ENCODE measurements at regions not wholly inside any gene's neighbourhood (a gene's known extent, or its start where the extent isn't known, plus 50 kb on each side); places are given as distances from the start of the nearest gene placed in this dataset.

DNA sequence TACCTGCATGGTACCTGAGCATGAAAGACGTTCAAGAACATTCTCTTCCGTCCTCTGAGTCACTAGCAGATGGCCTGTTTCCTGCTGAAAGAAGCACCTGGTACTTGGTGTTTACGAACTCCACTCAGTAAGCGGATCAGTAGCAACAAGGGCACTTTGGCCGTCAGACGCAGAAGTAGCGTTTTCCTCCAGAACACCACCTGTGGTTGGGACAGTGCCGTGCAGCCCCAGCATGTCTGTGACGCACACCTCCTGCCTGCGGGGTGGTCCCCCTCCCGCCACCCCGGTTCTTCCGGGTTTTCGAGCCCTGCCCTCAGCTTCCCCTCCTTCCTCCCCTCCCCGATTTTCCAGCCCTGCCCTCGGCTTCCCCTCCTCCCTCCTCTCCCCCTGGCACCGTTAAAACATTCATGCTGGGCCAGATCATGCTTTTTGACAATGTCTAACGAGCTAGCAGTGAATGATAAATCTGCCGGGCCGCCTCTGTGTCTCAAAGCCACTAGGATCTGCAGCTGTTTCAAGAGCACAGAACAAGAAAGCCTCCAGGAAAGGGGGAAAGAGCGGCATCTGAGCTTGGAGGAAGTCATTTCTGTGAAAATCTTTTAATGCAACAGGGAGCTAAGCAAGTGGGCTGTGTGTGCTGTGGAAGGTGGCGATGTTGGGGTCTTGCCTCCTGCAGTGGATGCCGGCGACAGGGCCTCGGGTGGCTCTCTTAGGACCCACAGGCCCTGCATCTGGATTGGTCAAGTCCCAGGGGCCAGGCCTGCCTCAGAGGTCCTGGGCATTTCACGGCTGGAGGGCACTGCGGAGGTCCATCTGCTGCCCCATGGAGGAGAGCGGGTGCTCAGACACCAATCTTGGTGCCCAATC is 207.9 kb downstream of the ERMARD start:
- DNase-seq = no peak

- no peak for DNase-seq
Observed at GRCh38 chr6:169958510-169958909, 207.1 kb downstream of the ERMARD start.

DNA sequence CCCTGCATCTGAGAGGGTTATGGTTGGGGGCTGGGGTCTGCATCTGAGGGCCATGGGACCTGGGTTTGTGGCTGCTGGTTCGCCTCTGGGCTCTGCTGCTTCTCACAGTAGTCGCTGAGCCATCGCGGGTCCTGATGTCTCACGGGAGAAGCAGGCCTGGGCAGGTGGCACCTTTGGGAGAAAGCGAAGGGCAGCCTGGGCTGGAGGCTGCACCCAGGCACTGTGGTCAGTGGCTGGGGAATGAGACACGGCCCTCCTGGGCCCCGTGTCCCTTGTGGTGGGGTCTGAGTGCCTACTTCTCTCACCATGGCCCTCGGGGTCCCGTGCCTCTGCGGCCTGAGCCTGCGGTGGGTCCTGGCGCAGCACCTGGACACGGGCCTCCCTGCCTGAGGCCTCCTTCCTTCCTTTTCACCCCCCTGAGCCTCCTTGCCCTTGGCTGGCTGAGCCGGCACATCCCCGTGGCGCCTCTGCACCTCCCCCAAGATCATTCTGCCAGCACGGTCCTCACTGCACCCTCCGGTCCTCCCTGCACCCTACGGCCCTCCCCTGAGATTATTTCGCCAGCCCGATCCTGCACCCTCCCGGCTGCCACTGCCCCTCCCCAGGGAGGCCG is 206.0 kb downstream of the ERMARD start:
- no peak for DNase-seq

DNA sequence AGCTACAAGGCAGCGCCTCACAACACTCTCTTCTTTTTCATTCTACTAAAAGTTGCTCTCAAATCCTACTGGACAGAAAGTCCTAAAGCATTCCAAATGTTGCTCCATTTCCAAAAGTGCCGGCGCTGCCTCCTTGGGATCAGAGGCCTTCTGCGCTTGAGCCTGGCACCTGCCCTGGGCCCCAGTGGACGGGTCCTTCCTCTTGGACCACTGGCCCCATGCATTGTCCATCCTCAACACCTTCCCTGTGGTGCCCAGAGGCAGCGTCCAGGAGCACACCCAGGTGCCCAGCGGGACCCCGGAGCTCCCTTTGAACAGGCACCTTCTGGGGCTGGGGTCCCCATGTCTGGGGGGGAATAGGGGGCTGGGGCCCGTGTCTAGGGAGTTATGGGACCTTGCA is 205.2 kb downstream of the ERMARD start:
- DNase-seq = no peak

DNA sequence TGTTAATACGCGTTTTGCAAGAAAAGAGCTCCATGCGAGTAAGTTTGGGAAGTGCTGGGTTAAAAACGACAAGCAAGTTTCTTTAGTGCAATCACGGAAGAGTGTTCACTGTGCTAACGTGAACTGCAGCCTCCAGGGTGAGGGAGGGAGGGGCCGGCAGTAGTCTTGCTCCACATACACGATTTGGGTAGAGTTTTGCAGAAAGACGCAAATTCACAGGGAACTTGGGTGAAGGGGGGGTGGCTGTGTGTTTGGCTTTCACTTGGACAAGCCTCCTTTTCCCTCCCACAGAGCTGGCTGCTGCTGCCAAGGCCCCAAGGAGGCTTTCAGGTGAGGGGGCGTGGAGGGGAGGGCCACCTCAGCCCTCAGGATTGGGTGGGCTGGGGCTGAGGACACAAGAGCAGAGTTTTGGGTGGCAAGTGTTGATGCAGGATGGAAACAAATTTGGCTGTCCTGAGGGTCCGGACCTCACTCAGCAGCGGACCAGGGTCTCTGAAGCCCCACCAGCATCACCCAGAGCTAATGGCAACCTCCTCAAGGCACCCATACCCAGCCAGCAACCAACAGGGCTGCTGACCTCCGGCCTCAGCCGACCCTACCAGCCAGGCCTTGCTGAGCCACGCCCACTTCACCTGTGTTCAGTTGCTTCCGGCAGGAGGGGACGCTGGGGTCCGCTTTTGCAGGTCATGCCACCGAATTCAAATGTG is 204.5 kb downstream of the ERMARD start:
- no peak for DNase-seq

DNA sequence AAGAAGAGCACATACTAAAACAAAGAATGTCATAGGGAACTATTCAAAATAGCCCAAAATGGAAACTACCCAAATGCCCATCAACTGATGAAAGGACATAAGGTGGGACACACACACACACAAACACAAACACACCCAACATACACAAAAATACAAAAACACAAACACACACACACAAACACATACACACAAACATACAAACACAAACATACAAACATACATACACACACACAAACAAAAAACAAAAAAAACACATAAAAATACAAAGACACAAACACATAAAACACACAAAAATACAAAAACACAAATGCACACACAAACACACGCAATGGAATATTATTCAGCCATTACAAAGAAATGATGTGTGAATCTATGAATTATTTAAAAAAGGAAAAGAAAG is 203.6 kb downstream of the ERMARD start:
- no peak for DNase-seq

DNA sequence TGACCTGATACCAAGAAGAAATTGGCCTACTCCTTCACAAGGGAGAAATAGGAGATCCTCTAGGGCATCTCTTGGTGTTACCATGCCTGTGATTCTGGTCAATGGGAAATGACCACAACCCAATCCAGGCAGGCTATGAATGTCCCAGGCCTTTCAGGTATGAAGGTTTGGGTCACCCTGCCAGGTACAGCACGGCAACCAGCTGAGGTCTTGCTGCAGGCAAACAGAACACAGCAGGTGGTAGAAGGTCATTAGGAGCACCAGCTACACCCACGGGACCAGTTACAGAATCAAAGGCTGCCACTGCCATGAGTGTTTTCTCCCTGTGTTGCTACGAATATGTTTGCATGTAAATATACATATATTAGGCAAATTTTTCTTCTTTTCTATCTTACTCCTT is 202.3 kb downstream of the ERMARD start:
- no peak for DNase-seq

GRCh38 chr6:169950558-169950957 is 199.1 kb downstream of the ERMARD start:
- DNase-seq = no peak

DNA sequence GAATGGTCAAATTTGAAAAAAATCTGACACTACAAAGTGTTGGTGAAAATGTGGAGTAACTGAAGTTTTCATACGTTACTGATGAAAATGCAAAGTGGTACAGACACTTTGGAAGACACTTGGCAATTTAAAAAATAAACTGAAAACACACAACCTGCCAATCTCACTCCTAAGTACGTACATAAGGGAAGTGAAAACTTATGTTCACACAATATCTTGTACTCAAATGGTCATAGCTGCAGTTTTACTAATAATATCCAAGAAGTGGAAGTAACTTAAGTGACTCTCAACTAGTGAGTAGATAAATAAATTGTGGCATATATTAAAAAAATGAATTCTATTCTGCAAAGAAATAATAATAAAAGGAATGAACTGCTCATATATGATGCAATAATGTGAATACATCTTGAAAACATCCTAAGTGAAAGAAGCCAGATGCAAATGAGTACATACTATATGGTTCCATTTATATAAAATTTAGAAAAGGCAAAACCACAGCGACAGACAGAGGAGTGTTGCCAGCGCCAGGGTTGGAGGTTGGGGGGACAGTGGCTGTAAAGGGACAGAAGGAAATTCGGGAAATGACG is 198.2 kb downstream of the ERMARD start:
- no peak for DNase-seq

GRCh38 chr6:169946971-169947370 is 195.5 kb downstream of the ERMARD start:
- DNase-seq = no peak

GRCh38 chr6:169945117-169945516 is 193.7 kb downstream of the ERMARD start:
- no peak for DNase-seq

DNA sequence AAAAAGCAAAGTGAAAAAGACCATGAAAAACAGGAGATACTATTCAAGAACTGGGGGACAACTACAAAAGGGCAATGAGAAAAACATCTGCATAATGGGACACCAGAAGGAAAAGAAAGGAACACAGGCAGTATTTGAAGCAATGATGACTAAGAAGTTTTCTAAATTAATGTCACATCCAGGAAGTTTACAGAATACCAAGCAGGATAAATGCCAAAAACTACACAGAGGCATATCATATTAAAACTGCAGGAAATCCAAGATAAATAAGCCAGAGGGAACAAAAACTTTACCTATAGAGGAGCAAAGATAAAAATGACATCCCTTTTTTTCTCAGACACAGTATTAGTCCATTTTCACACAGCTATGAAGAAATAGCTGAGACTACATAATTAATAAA is 193.0 kb downstream of the ERMARD start:
- DNase-seq = no peak

DNA sequence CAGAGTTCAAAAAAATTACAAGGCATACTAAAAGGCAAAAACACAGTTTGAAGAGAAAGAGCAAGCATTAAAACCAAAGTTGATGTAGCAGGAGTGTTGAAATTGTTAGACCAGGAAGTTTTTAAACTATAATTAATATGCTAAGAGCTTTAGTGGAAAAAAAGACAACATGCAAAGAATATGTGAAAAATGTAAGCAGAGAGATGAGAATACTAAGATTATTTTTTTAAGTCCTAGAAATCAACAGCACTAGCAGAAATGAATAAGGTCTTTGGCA is 192.6 kb downstream of the ERMARD start:
- no peak for DNase-seq

DNA sequence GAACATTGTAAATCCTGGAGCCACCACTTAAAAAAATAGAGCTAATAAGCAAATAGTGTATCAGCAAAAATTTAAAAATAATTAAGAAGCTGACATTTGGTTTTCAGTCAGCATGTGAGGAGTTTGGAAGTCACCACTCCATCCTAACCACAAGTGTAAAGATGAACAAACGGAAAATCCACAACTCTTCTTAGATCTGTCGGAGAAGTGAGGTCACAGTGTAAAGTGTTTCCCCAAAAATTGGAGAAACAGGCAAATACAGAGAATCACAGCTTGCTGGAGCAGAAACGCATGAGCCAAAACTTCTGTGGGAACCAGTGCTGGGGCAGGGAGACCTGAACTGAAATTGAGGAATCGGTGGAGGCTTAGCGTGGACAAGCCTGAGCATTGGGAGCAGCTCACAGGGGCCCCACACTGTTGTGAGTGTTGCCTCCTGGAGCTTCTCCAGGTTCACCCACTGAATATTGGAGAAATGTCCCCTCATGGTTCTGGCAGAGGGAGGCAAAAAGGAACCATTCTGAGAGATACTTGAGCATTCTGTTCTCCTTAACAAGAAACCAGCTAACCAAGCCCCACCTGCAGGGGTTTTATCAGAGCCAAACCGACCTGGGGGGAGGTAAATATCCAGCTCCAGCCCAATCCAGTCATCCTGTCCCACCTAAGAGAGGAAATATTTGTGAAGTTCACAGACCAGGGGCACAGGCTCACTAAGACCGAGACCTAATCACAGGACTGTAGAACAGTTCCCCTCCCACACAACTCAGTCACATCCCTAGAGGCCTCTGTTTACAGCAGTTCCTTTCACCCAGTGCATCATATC is 192.0 kb downstream of the ERMARD start:
- DNase-seq = no peak

DNA sequence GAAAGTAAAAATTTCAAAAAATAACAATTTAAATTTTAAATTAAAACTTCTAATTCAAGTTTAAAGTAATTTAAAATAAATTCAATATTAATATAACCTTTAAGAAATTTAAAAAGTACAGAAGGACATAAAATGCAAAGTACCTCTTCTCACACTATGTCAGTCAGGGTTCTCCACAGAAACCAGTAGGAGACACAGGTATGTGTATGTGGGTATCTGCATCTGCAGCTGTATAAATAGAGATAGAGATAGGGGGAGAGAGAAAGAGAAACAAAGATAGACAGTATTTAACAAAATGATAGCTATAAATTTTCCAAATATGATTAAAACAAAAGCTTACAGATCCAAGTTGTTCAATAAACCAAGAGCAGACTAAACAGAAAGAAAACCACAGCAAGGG is 190.8 kb downstream of the ERMARD start:
- no peak for DNase-seq

GRCh38 chr6:169940481-169941271 is 189.3 kb downstream of the ERMARD start:
- no peak for DNase-seq

- no peak for DNase-seq
Observed at GRCh38 chr6:169939554-169940164, 188.2 kb downstream of the ERMARD start.

DNA sequence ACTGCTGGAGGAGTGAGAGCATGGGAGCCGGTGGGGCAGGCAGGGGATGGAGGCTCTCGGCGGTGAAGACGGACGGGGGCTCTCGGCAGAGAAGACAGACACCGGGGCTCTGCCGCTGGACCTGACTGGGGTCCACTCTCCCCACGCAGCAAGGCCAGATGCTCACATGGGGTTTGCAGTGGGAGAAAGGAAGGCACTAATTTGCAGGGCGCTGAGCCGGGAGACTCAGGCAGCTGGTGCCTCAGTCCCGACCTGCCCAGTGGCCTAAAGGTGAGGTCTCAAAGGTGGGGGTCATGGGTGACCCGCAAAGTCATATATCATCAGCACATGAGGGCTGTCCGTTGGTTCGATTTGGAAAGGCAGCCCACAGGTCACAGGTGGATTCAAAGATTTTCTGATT is 187.3 kb downstream of the ERMARD start:
- DNase-seq = no peak

DNA sequence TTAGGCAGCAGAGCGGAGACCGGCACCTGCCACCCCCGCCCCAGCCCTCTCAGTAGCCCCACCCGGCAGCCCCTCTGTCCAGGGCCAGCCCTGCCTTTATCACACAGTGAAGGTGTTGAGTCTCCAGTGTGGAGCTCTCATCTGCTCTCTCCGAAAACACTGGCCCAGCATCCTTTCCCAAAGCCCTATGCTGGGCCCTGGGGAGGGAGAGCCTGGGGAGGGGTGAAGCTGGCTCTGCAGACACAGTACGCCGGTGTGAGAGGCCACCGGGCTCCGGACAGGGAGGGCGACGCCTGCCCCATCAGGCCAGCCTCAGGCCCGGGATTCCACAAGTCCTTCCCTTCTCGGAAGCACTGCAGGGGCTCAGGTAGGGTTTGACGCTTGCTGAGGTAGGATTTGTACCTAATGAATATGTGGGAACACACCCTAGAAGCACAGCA is 186.9 kb downstream of the ERMARD start:
- no peak for DNase-seq
